ENCODE measurements at regions not wholly inside any gene's neighbourhood (a gene's known extent, or its start where the extent isn't known, plus 50 kb on each side); places are given as distances from the start of the nearest gene placed in this dataset.

DNA sequence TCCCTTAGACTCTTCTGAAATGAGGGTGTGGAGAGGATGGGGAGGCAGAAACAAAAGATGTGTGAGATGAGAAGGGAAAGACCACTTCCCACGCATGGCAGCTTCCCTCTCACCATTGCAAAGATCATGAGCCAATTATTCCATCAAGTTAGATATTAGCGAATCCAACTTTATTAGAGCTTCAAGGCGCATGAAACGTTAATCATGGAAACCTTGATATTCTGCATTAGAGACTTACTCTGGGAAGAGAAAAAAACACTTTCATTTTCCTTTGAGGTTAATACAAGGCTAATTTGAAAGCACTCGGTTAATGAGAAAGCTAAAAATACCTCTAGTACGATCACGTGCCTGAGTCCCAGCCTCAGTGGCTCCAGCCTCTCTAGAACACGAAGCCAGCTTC is 220.6 kb upstream of the RPL38 start:
- TF ChIP-seq ZNF274 (IDR thresholded peaks at IDR 0.05; ENCODE audit: borderline replicate concordance, extremely low read depth, low read length) = no peak
- no peak for TF ChIP-seq CTCF (IDR thresholded peaks at IDR 0.05; ENCODE audit: control extremely low read depth in 1 of 3, insufficient read depth in 1 of 3, low read depth in 1 of 3, low read length in 3 of 3)
- no peak for TF ChIP-seq CHD1 (IDR thresholded peaks at IDR 0.05; ENCODE audit: low read depth, low read length)
- no peak for TF ChIP-seq SP2 (IDR thresholded peaks at IDR 0.05; ENCODE audit: low read length)
- no peak for TF ChIP-seq TCF12 (IDR thresholded peaks at IDR 0.05; ENCODE audit: low read depth, low read length)
- no peak for TF ChIP-seq CHD2 (IDR thresholded peaks at IDR 0.05; ENCODE audit: low read length)
- no peak for TF ChIP-seq TEAD4 (IDR thresholded peaks at IDR 0.05; ENCODE audit: low read depth, low read length)
- TF ChIP-seq TAF1 (IDR thresholded peaks at IDR 0.05; ENCODE audit: low read depth, low read length) = no peak
- TF ChIP-seq, protein P1, sequence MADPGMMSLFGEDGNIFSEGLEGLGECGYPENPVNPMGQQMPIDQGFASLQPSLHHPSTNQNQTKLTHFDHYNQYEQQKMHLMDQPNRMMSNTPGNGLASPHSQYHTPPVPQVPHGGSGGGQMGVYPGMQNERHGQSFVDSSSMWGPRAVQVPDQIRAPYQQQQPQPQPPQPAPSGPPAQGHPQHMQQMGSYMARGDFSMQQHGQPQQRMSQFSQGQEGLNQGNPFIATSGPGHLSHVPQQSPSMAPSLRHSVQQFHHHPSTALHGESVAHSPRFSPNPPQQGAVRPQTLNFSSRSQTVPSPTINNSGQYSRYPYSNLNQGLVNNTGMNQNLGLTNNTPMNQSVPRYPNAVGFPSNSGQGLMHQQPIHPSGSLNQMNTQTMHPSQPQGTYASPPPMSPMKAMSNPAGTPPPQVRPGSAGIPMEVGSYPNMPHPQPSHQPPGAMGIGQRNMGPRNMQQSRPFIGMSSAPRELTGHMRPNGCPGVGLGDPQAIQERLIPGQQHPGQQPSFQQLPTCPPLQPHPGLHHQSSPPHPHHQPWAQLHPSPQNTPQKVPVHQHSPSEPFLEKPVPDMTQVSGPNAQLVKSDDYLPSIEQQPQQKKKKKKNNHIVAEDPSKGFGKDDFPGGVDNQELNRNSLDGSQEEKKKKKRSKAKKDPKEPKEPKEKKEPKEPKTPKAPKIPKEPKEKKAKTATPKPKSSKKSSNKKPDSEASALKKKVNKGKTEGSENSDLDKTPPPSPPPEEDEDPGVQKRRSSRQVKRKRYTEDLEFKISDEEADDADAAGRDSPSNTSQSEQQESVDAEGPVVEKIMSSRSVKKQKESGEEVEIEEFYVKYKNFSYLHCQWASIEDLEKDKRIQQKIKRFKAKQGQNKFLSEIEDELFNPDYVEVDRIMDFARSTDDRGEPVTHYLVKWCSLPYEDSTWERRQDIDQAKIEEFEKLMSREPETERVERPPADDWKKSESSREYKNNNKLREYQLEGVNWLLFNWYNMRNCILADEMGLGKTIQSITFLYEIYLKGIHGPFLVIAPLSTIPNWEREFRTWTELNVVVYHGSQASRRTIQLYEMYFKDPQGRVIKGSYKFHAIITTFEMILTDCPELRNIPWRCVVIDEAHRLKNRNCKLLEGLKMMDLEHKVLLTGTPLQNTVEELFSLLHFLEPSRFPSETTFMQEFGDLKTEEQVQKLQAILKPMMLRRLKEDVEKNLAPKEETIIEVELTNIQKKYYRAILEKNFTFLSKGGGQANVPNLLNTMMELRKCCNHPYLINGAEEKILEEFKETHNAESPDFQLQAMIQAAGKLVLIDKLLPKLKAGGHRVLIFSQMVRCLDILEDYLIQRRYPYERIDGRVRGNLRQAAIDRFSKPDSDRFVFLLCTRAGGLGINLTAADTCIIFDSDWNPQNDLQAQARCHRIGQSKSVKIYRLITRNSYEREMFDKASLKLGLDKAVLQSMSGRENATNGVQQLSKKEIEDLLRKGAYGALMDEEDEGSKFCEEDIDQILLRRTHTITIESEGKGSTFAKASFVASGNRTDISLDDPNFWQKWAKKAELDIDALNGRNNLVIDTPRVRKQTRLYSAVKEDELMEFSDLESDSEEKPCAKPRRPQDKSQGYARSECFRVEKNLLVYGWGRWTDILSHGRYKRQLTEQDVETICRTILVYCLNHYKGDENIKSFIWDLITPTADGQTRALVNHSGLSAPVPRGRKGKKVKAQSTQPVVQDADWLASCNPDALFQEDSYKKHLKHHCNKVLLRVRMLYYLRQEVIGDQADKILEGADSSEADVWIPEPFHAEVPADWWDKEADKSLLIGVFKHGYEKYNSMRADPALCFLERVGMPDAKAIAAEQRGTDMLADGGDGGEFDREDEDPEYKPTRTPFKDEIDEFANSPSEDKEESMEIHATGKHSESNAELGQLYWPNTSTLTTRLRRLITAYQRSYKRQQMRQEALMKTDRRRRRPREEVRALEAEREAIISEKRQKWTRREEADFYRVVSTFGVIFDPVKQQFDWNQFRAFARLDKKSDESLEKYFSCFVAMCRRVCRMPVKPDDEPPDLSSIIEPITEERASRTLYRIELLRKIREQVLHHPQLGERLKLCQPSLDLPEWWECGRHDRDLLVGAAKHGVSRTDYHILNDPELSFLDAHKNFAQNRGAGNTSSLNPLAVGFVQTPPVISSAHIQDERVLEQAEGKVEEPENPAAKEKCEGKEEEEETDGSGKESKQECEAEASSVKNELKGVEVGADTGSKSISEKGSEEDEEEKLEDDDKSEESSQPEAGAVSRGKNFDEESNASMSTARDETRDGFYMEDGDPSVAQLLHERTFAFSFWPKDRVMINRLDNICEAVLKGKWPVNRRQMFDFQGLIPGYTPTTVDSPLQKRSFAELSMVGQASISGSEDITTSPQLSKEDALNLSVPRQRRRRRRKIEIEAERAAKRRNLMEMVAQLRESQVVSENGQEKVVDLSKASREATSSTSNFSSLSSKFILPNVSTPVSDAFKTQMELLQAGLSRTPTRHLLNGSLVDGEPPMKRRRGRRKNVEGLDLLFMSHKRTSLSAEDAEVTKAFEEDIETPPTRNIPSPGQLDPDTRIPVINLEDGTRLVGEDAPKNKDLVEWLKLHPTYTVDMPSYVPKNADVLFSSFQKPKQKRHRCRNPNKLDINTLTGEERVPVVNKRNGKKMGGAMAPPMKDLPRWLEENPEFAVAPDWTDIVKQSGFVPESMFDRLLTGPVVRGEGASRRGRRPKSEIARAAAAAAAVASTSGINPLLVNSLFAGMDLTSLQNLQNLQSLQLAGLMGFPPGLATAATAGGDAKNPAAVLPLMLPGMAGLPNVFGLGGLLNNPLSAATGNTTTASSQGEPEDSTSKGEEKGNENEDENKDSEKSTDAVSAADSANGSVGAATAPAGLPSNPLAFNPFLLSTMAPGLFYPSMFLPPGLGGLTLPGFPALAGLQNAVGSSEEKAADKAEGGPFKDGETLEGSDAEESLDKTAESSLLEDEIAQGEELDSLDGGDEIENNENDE (IDR thresholded peaks at IDR 0.05; ENCODE audit: insufficient replicate concordance, low read length) = no peak
- no peak for TF ChIP-seq EZH2 (IDR thresholded peaks at IDR 0.05; ENCODE audit: low read depth, low read length, severe bottlenecking)
